HG03175 (cell line): ENCODE measurements at regions not wholly inside any gene's neighbourhood (a gene's known extent, or its start where the extent isn't known, plus 50 kb on each side); places are given as distances from the start of the nearest gene placed in this dataset.
"Not testable (repeated sequence)": the region's sequence is repeated elsewhere in the genome, so short reads cannot be mapped to it uniquely, and the experiment has no call there.

ENCODE experiments used
- ATAC-seq: cut with Tn5 transposase; IDR thresholded peaks from one replicate; pipeline ENCODE4 v1.9.1; 2021; ENCODE audit warnings: mild to moderate bottlenecking, moderate library complexity; ENCODE audit not compliant: unreplicated experiment

- ATAC-seq = no peak
Measured at GRCh38 chrX:150051096-150051495, 112.8 kb upstream of the EOLA2 start.

- ATAC-seq = no peak
Measured at GRCh38 chrX:150052226-150052625, 113.9 kb upstream of the EOLA2 start.

GRCh38 chrX:150058728-150059127, 120.4 kb upstream of the EOLA2 start:
- ATAC-seq = no peak

- no peak for ATAC-seq
Measured at GRCh38 chrX:150060406-150060805, 122.1 kb upstream of the EOLA2 start.

GRCh38 chrX:150062292-150063137, 124.2 kb upstream of the EOLA2 start:
- ATAC-seq = no peak

GRCh38 chrX:150063138-150063518, 124.8 kb upstream of the EOLA2 start:
- ATAC-seq = no peak

- no peak for ATAC-seq
Measured at GRCh38 chrX:150063674-150064073, 125.4 kb upstream of the EOLA2 start.

GRCh38 chrX:150074175-150074574, 135.9 kb upstream of the EOLA2 start:
- ATAC-seq = no peak

- no peak for ATAC-seq
Measured at GRCh38 chrX:150080497-150080896, 142.2 kb upstream of the EOLA2 start.

- no peak for ATAC-seq
Measured at GRCh38 chrX:150081076-150081475, 142.8 kb upstream of the EOLA2 start.

GRCh38 chrX:150084496-150085229, 146.4 kb upstream of the EOLA2 start:
- ATAC-seq = no peak

- ATAC-seq = no peak
Measured at GRCh38 chrX:150085881-150086280, 147.6 kb upstream of the EOLA2 start.

GRCh38 chrX:150086371-150086770, 148.1 kb upstream of the EOLA2 start:
- no peak for ATAC-seq

GRCh38 chrX:150087612-150088011, 149.3 kb upstream of the EOLA2 start:
- ATAC-seq = no peak

GRCh38 chrX:150088042-150088441, 149.8 kb upstream of the EOLA2 start:
- no peak for ATAC-seq

GRCh38 chrX:150088766-150089518, 150.7 kb upstream of the EOLA2 start:
- ATAC-seq = no peak

- not testable (repeated sequence) for ATAC-seq
Measured at GRCh38 chrX:150091300-150091699, 153.0 kb upstream of the EOLA2 start.

GRCh38 chrX:150092549-150092948, 154.3 kb upstream of the EOLA2 start:
- ATAC-seq = no peak

- no peak for ATAC-seq
Measured at GRCh38 chrX:150094375-150094774, 156.1 kb upstream of the EOLA2 start.

- ATAC-seq = no peak
Measured at GRCh38 chrX:150094996-150095395, 156.7 kb upstream of the EOLA2 start.

GRCh38 chrX:150099316-150099715, 161.0 kb upstream of the EOLA2 start:
- no peak for ATAC-seq

GRCh38 chrX:150100261-150100660, 162.0 kb upstream of the EOLA2 start:
- ATAC-seq = no peak
